Neuronal stem cell (in vitro differentiated cells): ENCODE measurements at regions not wholly inside any gene's neighbourhood (a gene's known extent, or its start where the extent isn't known, plus 50 kb on each side); places are given as distances from the start of the nearest gene placed in this dataset.

ENCODE experiments used
- DNase-seq: peaks from one replicate; pipeline ENCODE4 v3.0.0-alpha.2; 2013; ENCODE audit warnings: low spot score
- H2AFZ ChIP-seq: one replicate; pipeline ENCODE4 v1.6.1; 2013; ENCODE audit warnings: mild to moderate bottlenecking, low read length, inconsistent platforms
- H2AK5ac ChIP-seq: 2 replicates; pipeline ENCODE4 v1.6.1; 2013; ENCODE audit warnings: low read depth, mild to moderate bottlenecking, inconsistent platforms, low read length, moderate library complexity, mixed read lengths
- H2BK120ac ChIP-seq: 2 replicates; pipeline ENCODE4 v1.6.1; 2013; ENCODE audit warnings: low read depth, mild to moderate bottlenecking, inconsistent platforms, low read length, moderate library complexity, mixed read lengths
- H2BK12ac ChIP-seq: one replicate; pipeline ENCODE4 v1.6.1; 2013; ENCODE audit warnings: low read length, inconsistent platforms
- H2BK15ac ChIP-seq: 2 replicates; pipeline ENCODE4 v1.6.1; 2013; ENCODE audit warnings: mild to moderate bottlenecking, low read length, inconsistent platforms, mixed read lengths
- H2BK5ac ChIP-seq: one replicate; pipeline ENCODE4 v1.6.1; 2013; ENCODE audit warnings: inconsistent platforms, mild to moderate bottlenecking, low read length, moderate library complexity
- H3K14ac ChIP-seq: one replicate; pipeline ENCODE4 v1.6.1; 2013; ENCODE audit warnings: low read length, inconsistent platforms
- H3K18ac ChIP-seq: 2 replicates; pipeline ENCODE4 v1.6.1; 2013; ENCODE audit warnings: low read length, inconsistent platforms
- H3K23ac ChIP-seq: 2 replicates; pipeline ENCODE4 v1.6.1; 2013; ENCODE audit warnings: low read depth, mild to moderate bottlenecking, mixed read lengths, low read length, inconsistent platforms; ENCODE audit not compliant: poor library complexity
- H3K27ac ChIP-seq: replicated peaks from 3 replicates; pipeline ENCODE4 v1.5.1; 2013; ENCODE audit warnings: low read length, inconsistent platforms
- H3K27me3 ChIP-seq, 3 experiments: 2 replicates each; pipeline ENCODE4 v1.6.1; 2013; ENCODE audit warnings: low read length in 3 of 3, mild to moderate bottlenecking in 2 of 3, inconsistent platforms in 1 of 3, low read depth in 1 of 3, mixed read lengths in 1 of 3, moderate library complexity in 1 of 3; ENCODE audit not compliant: control insufficient read depth in 3 of 3, insufficient read depth in 3 of 3
- H3K36me3 ChIP-seq, 2 donors: replicated peaks in 1 of 2; 2 replicates each; pipeline ENCODE4 v1.6.1; 2013; ENCODE audit warnings: low read length in 2 of 2; ENCODE audit not compliant: control insufficient read depth in 2 of 2, insufficient read depth in 2 of 2
- H3K4ac ChIP-seq: 2 replicates; pipeline ENCODE4 v1.6.1; 2013; ENCODE audit warnings: inconsistent platforms, mild to moderate bottlenecking, low read length, moderate library complexity
- H3K4me1 ChIP-seq, 2 donors: 1 replicate in 1 of 2; 2 replicates in 1 of 2; pipeline ENCODE4 v1.6.1; 2013; ENCODE audit warnings: low read length in 2 of 2, low read depth in 1 of 2; ENCODE audit not compliant: control insufficient read depth in 2 of 2, insufficient read depth in 1 of 2
- H3K4me2 ChIP-seq: one replicate; pipeline ENCODE4 v1.6.1; 2013; ENCODE audit warnings: mild to moderate bottlenecking, low read length, inconsistent platforms; ENCODE audit not compliant: insufficient read depth, poor library complexity, severe bottlenecking
- H3K4me3 ChIP-seq, 2 donors: 2 replicates each; pipeline ENCODE4 v1.5.1; 2013; ENCODE audit warnings: low read length in 2 of 2, mild to moderate bottlenecking in 2 of 2, inconsistent platforms in 1 of 2, moderate library complexity in 1 of 2
- H3K79me1 ChIP-seq: one replicate; pipeline ENCODE4 v1.6.1; 2013; ENCODE audit warnings: low read depth, mild to moderate bottlenecking, inconsistent platforms, low read length, moderate library complexity
- H3K9ac ChIP-seq: one replicate; pipeline ENCODE4 v1.6.1; 2013; ENCODE audit warnings: mild to moderate bottlenecking, low read depth, low read length, inconsistent platforms; ENCODE audit not compliant: poor library complexity
- H3K9me3 ChIP-seq, 2 donors: replicated peaks in 1 of 2; 2 replicates each; pipeline versions ENCODE3 to v1.6.1; 2013; ENCODE audit warnings: low read length in 2 of 2, mild to moderate bottlenecking in 2 of 2, inconsistent platforms in 1 of 2, low read depth in 1 of 2, mixed read lengths in 1 of 2, moderate library complexity in 1 of 2; ENCODE audit not compliant: control insufficient read depth in 2 of 2, insufficient read depth in 1 of 2
- H4K8ac ChIP-seq: one replicate; pipeline ENCODE4 v1.6.1; 2013; ENCODE audit warnings: low read depth, mild to moderate bottlenecking, inconsistent platforms, low read length, moderate library complexity
- H4K91ac ChIP-seq: one replicate; pipeline ENCODE4 v1.6.1; 2013; ENCODE audit warnings: low read length, low read depth, mild to moderate bottlenecking, inconsistent platforms; ENCODE audit not compliant: poor library complexity
- WGBS, 2 donors: extraction: QIAGEN DNeasy Blood & Tissue Kit; methylation state at CpG; one replicate each; pipeline ENCODE4 v1.1.7; 2013; ENCODE audit warnings: missing lambda C conversion rate in 2 of 2, mixed read lengths in 1 of 2; ENCODE audit not compliant: insufficient read length in 2 of 2, insufficient replicate concordance in 1 of 2; ENCODE audit errors: extremely low coverage in 2 of 2; 5-methylcytosine and 5-hydroxymethylcytosine counted together

DNA sequence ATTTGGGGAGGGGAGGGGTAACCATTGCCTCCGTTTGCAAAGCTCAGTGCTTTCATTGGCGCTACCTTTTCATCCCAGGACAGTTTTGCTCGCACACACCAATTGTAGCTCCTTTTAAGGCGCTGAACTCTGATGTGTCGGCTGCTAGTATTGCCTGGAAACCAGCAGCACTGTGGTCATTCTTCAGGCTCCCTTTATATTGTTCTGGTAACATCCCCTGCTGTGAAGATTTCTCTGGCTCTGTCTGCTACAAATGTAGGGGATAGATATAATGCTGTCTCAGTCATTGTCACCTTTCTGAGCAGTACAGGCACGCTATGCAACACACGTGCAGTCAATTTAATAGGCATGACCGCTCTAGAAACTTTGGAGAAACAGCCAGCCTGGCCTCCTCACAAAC, 172.9 kb upstream of the SASH1 start:
- H3K36me3 ChIP-seq = no peaks in the 10 kb centered on the region

DNA sequence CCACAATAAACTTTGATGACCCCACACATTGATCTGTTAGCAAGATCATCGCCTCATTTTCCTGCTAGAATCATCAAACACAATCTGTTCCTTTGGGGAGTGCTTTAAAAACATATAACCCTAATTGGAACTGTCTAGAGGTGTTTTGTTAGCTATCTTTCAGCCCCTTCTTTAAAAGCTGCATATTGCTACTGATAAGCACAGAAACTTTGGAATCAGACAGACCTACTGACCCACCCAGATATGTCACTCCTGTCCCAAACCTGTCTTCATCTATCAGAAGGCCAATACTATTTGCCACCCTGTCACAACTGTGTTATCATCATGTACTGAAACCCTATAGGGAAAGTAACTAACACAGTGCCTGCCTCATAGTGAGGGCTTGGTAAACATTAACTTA, 172.4 kb upstream of the SASH1 start:
- no peak overlapping the region for H2BK120ac ChIP-seq
- H3K14ac ChIP-seq = no peak overlapping the region
- no peak overlapping the region for H2BK5ac ChIP-seq
- H2AK5ac ChIP-seq = no peak overlapping the region
- no peaks in the 10 kb centered on the region for H3K9me3 ChIP-seq
- no peak overlapping the region for H2BK15ac ChIP-seq
- H2BK12ac ChIP-seq = no peak overlapping the region
- no CpG with 5 or more reads among the region's 1 CpG for WGBS, 2 donors
- H3K9ac ChIP-seq = no peak overlapping the region
- no peak overlapping the region for H4K91ac ChIP-seq
- H3K36me3 ChIP-seq = no peaks in the 10 kb centered on the region
- no peak overlapping the region for H3K4me2 ChIP-seq
- no peaks in the 10 kb centered on the region for H3K27me3 ChIP-seq
- no peak overlapping the region for H3K23ac ChIP-seq
- H2AFZ ChIP-seq = no peak overlapping the region
- no peak overlapping the region for H3K4me3 ChIP-seq
- no peaks in the 10 kb centered on the region for H3K79me1 ChIP-seq
- no peak overlapping the region for H4K8ac ChIP-seq
- H3K4me1 ChIP-seq = peaks cover 0 to 17% of the 10 kb centered on the region in 2 donors
- H3K27ac ChIP-seq = no peak overlapping the region
- H3K18ac ChIP-seq = no peak overlapping the region
- no peak for DNase-seq
- H3K4ac ChIP-seq = no peak overlapping the region

More for the DNA sequence above, 172.9 kb upstream of the SASH1 start:
- no peak overlapping the region for H2AFZ ChIP-seq
- H3K9ac ChIP-seq = no peak overlapping the region
- H2BK12ac ChIP-seq = no peak overlapping the region
- no peaks in the 10 kb centered on the region for H3K79me1 ChIP-seq
- H3K27ac ChIP-seq = no peak overlapping the region
- H2BK5ac ChIP-seq = no peak overlapping the region
- H3K27me3 ChIP-seq = no peaks in the 10 kb centered on the region
- H2AK5ac ChIP-seq = no peak overlapping the region
- peaks cover 0 to 17% of the 10 kb centered on the region in 2 donors for H3K4me1 ChIP-seq
- no peak overlapping the region for H2BK120ac ChIP-seq
- no peak overlapping the region for H3K4me2 ChIP-seq
- no peak overlapping the region for H3K14ac ChIP-seq
- no peak overlapping the region for H3K4ac ChIP-seq
- H3K23ac ChIP-seq = no peak overlapping the region
- H4K8ac ChIP-seq = no peak overlapping the region
- no peak overlapping the region for H4K91ac ChIP-seq
- H3K9me3 ChIP-seq = no peaks in the 10 kb centered on the region
- no peak overlapping the region for H3K4me3 ChIP-seq
- peak; percentile 35 for DNase-seq
- no CpG with 5 or more reads among the region's 8 CpGs for WGBS, 2 donors
- no peak overlapping the region for H3K18ac ChIP-seq
- H2BK15ac ChIP-seq = no peak overlapping the region

DNA sequence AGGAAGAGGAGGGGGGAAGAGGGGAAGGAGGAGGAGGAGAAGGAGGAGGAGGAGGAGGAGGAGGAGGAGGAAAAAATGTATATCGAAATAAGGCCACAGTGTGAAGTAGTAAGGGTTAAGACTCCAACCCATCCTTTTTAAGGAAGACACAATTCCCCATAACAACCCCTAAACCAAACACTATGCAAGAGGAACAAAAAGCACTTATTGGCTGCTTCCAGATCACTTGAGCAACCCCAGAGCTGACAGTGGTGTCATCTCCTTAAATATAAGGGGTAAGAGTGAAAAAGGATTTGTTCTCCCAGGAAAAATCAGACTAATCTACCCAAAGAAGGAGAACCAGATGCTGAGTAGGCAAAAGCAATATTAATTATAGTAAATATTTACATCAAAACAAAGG, 169.1 kb upstream of the SASH1 start:
- Histone ChIP-seq H3K14ac (no peak overlapping the region), H2BK120ac (no peak overlapping the region), H2BK5ac (no peak overlapping the region), H3K18ac (no peak overlapping the region), H3K4me2 (no peak overlapping the region), H4K8ac (no peak overlapping the region), H3K9me3 (peaks cover 0 to 5% of the 10 kb centered on the region in 2 donors), H3K4ac (no peak overlapping the region), H2AFZ (no peak overlapping the region), H3K4me1 (peaks cover 0 to 21% of the 10 kb centered on the region in 2 donors), H3K27me3 (no peaks in the 10 kb centered on the region), H3K23ac (no peak overlapping the region), H3K9ac (no peak overlapping the region), H4K91ac (no peak overlapping the region), H3K79me1 (no peaks in the 10 kb centered on the region), H3K36me3 (no peaks in the 10 kb centered on the region), H3K27ac (no peak overlapping the region), H2AK5ac (no peak overlapping the region), H2BK12ac (no peak overlapping the region), H2BK15ac (no peak overlapping the region), H3K4me3 (no peak overlapping the region)
- WGBS, 2 donors = no CpG with 5 or more reads among the region's 1 CpG
- DNase-seq = no peak

DNA sequence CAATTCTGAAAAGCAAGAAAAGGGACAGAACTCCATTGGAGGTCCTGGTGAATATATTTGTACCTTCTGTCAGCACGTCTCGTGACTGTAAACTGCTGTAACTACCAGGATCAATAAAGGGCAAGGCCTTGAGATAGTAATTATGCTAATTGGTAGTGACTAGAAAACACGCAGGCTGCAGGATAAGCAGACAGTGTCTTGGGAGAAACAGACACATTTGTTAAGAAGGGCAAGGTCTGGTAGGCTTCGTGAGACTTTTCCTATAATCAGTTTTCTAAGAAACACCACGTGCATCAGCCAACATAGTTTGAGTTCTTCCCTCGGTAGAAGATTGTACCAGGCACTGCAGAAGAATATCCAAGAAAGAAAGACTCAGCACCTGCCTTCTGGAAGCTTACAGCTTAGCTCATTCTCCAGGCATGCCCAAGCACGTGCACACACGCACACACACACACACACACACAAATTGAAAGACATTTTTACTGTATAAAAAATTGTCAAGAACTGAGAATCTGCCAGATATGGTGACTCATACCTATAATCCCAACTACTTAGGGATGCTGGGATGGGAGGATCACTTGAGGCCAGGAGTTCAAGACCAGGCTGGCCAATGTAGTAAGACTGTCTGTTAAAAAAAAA, 167.0 kb upstream of the SASH1 start:
- Histone ChIP-seq H2AK5ac (no peak overlapping the region), H3K14ac (no peak overlapping the region)
- WGBS, 2 donors = no CpG with 5 or more reads among the region's 8 CpGs

More for the DNA sequence above, 167.0 kb upstream of the SASH1 start:
- Histone ChIP-seq H4K8ac (no peak overlapping the region), H4K91ac (no peak overlapping the region), H3K23ac (no peak overlapping the region), H3K36me3 (no peaks in the 10 kb centered on the region), H3K4me2 (no peak overlapping the region), H3K27me3 (no peaks in the 10 kb centered on the region), H2BK12ac (no peak overlapping the region), H2BK120ac (no peak overlapping the region), H3K27ac (no peak overlapping the region), H2BK15ac (no peak overlapping the region), H2AFZ (peak overlapping the region; percentile 45), H3K4me1 (peaks cover 0 to 8% of the 10 kb centered on the region in 2 donors), H3K9me3 (peaks cover 0 to 5% of the 10 kb centered on the region in 2 donors), H3K18ac (no peak overlapping the region), H2BK5ac (no peak overlapping the region), H3K9ac (no peak overlapping the region), H3K4me3 (no peak overlapping the region), H3K4ac (no peak overlapping the region), H3K79me1 (no peaks in the 10 kb centered on the region)
- no peak for DNase-seq
